ENCODE measurements at regions not wholly inside any gene's neighbourhood (a gene's known extent, or its start where the extent isn't known, plus 50 kb on each side); places are given as distances from the start of the nearest gene placed in this dataset.

GRCh38 chr20:6863355-6863754 is 95.9 kb downstream of the BMP2 start:
- WGBS, 2 donors: 86 to 89% methylated on average over 2 of the region's 2 CpGs
- Histone ChIP-seq H3K27ac (no peak overlapping the region), H3K4me3 (replicated peaks in 1 of 3) (no peak overlapping the region), H3K27me3 (no peaks in the 10 kb centered on the region), H3K36me3 (no peaks in the 10 kb centered on the region), H3K4me1 (no peaks in the 10 kb centered on the region), H3K9me3 (no peaks in the 10 kb centered on the region)
- no peak for DNase-seq
- intact Hi-C loops (cut with DNase I): no loop called here
- TF ChIP-seq POLR2A (IDR thresholded peaks at IDR 0.05) (no peak), CTCF (IDR thresholded peaks at IDR 0.05) (no peak)

- H3K9me3 ChIP-seq: no peaks in the 10 kb centered on the region
- H3K4me1 ChIP-seq: no peaks in the 10 kb centered on the region
- H3K4me3 ChIP-seq (replicated peaks in 1 of 3): no peak overlapping the region
- WGBS, 2 donors: 72 to 75% methylated on average over 7 of the region's 7 CpGs
- TF ChIP-seq POLR2A (IDR thresholded peaks at IDR 0.05) (no peak), CTCF (IDR thresholded peaks at IDR 0.05) (no peak)
- no peaks in the 10 kb centered on the region for H3K36me3 ChIP-seq
- DNase-seq: no peak
- no peaks in the 10 kb centered on the region for H3K27me3 ChIP-seq
- no peak overlapping the region for H3K27ac ChIP-seq
- intact Hi-C loops (cut with DNase I): no loop called here
These were observed 96.3 kb downstream of the BMP2 start for GRCh38 chr20:6863798-6864201.

- no peak overlapping the region for H3K4me3 ChIP-seq (replicated peaks in 1 of 3)
- intact Hi-C loops (cut with DNase I): no loop called here
- no peaks in the 10 kb centered on the region for H3K36me3 ChIP-seq
- no peaks in the 10 kb centered on the region for H3K4me1 ChIP-seq
- H3K27me3 ChIP-seq: no peaks in the 10 kb centered on the region
- H3K9me3 ChIP-seq: no peaks in the 10 kb centered on the region
- WGBS, 2 donors: 79 to 82% methylated on average over 5 of the region's 5 CpGs
- DNase-seq: no peak
- TF ChIP-seq POLR2A (IDR thresholded peaks at IDR 0.05) (no peak), CTCF (IDR thresholded peaks at IDR 0.05) (no peak)
- H3K27ac ChIP-seq: no peak overlapping the region
These were observed 97.3 kb downstream of the BMP2 start for GRCh38 chr20:6864740-6865139.

GRCh38 chr20:6866741-6867140 is 99.3 kb downstream of the BMP2 start:
- H3K4me3 ChIP-seq (replicated peaks in 1 of 3): no peak overlapping the region
- no peaks in the 10 kb centered on the region for H3K4me1 ChIP-seq
- H3K27ac ChIP-seq: no peak overlapping the region
- intact Hi-C loops (cut with DNase I): no loop called here
- no peaks in the 10 kb centered on the region for H3K36me3 ChIP-seq
- 18 to 28% methylated on average over 3 of the region's 3 CpGs for WGBS, 2 donors
- TF ChIP-seq CTCF (IDR thresholded peaks at IDR 0.05) (no peak), POLR2A (IDR thresholded peaks at IDR 0.05) (no peak)
- H3K9me3 ChIP-seq: no peaks in the 10 kb centered on the region
- no peaks in the 10 kb centered on the region for H3K27me3 ChIP-seq
- DNase-seq: no peak

GRCh38 chr20:6868861-6869260 is 101.4 kb downstream of the BMP2 start:
- Histone ChIP-seq H3K27ac (no peak overlapping the region), H3K4me1 (no peaks in the 10 kb centered on the region), H3K4me3 (replicated peaks in 1 of 3) (no peak overlapping the region), H3K27me3 (no peaks in the 10 kb centered on the region), H3K9me3 (no peaks in the 10 kb centered on the region), H3K36me3 (no peaks in the 10 kb centered on the region)
- 76 to 90% methylated on average over 7 of the region's 7 CpGs for WGBS, 2 donors
- TF ChIP-seq CTCF (IDR thresholded peaks at IDR 0.05): no peak
- no peak for TF ChIP-seq POLR2A (IDR thresholded peaks at IDR 0.05)
- DNase-seq: no peak
- intact Hi-C loops (cut with DNase I): no loop called here
